Fibroblast of pulmonary artery (primary cell): ENCODE measurements at regions not wholly inside any gene's neighbourhood (a gene's known extent, or its start where the extent isn't known, plus 50 kb on each side); places are given as distances from the start of the nearest gene placed in this dataset.

Source experiments
- DNase-seq: peaks from one replicate; pipeline ENCODE4 v3.0.0-alpha.2; 2010; ENCODE audit warnings: low read depth
- H3K4me3 ChIP-seq: replicated peaks from 2 replicates; pipeline ENCODE4 v1.5.1; 2011; ENCODE audit warnings: low read depth, mild to moderate bottlenecking, control low read depth, low read length, moderate library complexity
- CTCF ChIP-seq: IDR thresholded peaks from 2 replicates; pipeline ENCODE4 v1.5.1; 2011; ENCODE audit warnings: mild to moderate bottlenecking, control low read depth, low read length, inconsistent platforms; ENCODE audit errors: missing control alignments

GRCh38 chr13:104816726-104817125, 1718.7 kb downstream of the EFNB2 start:
- H3K4me3 ChIP-seq = no peak overlapping the region
- TF ChIP-seq CTCF = no peak
- no peak for DNase-seq

- TF ChIP-seq CTCF = no peak
- DNase-seq = no peak
- no peak overlapping the region for H3K4me3 ChIP-seq
Measured at GRCh38 chr13:104810242-104810641, 1725.2 kb downstream of the EFNB2 start.

- no peak for TF ChIP-seq CTCF
- peak; percentile 30 for DNase-seq
- no peak overlapping the region for H3K4me3 ChIP-seq
Measured at GRCh38 chr13:104809483-104809882, 1726.0 kb downstream of the EFNB2 start.

GRCh38 chr13:104805346-104805745, 1730.1 kb downstream of the EFNB2 start:
- DNase-seq = no peak
- no peak overlapping the region for H3K4me3 ChIP-seq
- no peak for TF ChIP-seq CTCF

- DNase-seq = no peak
- TF ChIP-seq CTCF = no peak
- H3K4me3 ChIP-seq = no peak overlapping the region
Measured at GRCh38 chr13:104799152-104799551, 1732.9 kb upstream of the SLC10A2 start.

GRCh38 chr13:104798486-104798885, 1732.3 kb upstream of the SLC10A2 start:
- no peak for DNase-seq
- no peak for TF ChIP-seq CTCF
- H3K4me3 ChIP-seq = no peak overlapping the region

- H3K4me3 ChIP-seq = no peak overlapping the region
- TF ChIP-seq CTCF = no peak
- no peak for DNase-seq
Measured at GRCh38 chr13:104796581-104796980, 1730.4 kb upstream of the SLC10A2 start.
